WTC11 (cell line): ENCODE measurements at regions not wholly inside any gene's neighbourhood (a gene's known extent, or its start where the extent isn't known, plus 50 kb on each side); places are given as distances from the start of the nearest gene placed in this dataset.

ENCODE experiments used
- ATF1 ChIP-seq: sonication (generic); formaldehyde crosslinking; IDR thresholded peaks from 2 replicates; pipeline ENCODE4 v1.8.1; 2023; ENCODE audit warnings: mild to moderate bottlenecking, moderate library complexity, missing genetic modification reagents
- EMX1 ChIP-seq: fragments of 250-450 bp; sonication (Bioruptor Pico); IDR thresholded peaks from 2 replicates; pipeline ENCODE4 v1.8.0; 2021; ENCODE audit warnings: mild to moderate bottlenecking
- ZBTB21 ChIP-seq: sonication (generic); formaldehyde crosslinking; IDR thresholded peaks from 2 replicates; pipeline ENCODE4 v1.8.1; 2023; ENCODE audit warnings: mild to moderate bottlenecking, missing genetic modification reagents, borderline replicate concordance
- TF ChIP-seq, protein P1 (sequence below): sonication (generic); formaldehyde crosslinking; IDR thresholded peaks from 2 replicates; pipeline ENCODE4 v1.8.0; 2022; ENCODE audit warnings: mild to moderate bottlenecking, missing genetic modification reagents

DNA sequence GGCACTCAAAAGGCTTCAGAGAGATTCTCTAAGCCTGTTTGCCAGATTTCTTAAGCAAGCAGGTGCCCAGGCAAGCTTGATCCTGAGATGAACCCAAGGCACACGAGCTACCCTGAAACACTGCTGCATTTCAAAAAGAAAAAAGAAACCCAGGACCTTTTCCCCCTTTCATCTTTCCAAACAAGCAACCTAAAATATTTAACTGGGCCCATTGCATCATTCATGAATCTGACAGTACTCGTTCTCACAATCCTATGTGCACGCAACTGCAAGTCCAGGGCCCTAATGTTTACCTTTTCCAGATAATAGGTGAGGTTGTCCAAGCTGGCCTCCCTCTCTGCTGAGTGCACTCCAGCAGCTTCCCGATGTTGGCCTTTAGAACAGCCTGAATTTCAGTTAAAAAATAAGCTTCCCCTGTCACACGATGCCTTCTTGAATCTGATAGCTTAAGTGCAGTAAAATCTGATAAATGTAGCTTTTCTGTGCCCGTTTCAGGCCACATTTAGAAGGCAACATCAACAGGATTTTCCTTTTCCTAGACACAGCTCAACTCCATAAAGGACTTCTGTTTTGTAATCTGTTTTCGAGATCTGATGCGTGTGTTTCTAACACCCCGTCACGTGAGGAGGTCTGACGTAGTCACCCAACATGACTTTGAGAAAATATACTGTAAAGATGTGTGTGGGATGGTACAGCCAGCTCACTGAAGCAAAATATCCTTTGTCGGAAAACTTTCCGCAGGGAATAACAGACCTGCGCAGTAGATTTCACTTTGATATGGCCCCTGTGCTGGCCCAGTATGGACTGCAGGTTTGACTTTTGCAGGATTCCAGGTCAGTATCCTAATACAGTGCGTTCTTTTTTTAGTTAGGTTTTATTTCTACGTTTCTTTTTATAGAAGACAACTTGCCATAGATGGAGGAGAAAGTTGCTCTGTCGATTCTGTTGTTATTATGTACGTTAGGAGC is 55.1 kb upstream of the RASA2 start:
- TF ChIP-seq, protein P1, sequence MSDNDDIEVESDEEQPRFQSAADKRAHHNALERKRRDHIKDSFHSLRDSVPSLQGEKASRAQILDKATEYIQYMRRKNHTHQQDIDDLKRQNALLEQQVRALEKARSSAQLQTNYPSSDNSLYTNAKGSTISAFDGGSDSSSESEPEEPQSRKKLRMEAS: no peak
- no peak for TF ChIP-seq ATF1
- no peak for TF ChIP-seq EMX1 (CRISPR knock-in tag)
- no peak for TF ChIP-seq ZBTB21 (CRISPR knock-in tag)
